Osteocyte (in vitro differentiated cells): ENCODE measurements at regions not wholly inside any gene's neighbourhood (a gene's known extent, or its start where the extent isn't known, plus 50 kb on each side); places are given as distances from the start of the nearest gene placed in this dataset.
"Not testable (repeated sequence)": the region's sequence is repeated elsewhere in the genome, so short reads cannot be mapped to it uniquely, and the experiment has no call there.

Experiments
- DNase-seq: peaks from one replicate; pipeline ENCODE4 v3.0.0; 2021; ENCODE audit warnings: mixed read lengths; ENCODE audit not compliant: unreplicated experiment; ENCODE audit errors: extremely low spot score
- H3K27ac Mint-ChIP-seq: one replicate; pipeline ENCODE4 v1.8.0; 2021; ENCODE audit warnings: mild to moderate bottlenecking, mixed read lengths; ENCODE audit not compliant: unreplicated experiment
- H3K27me3 Mint-ChIP-seq: one replicate; pipeline ENCODE4 v1.8.0; 2021; ENCODE audit warnings: mixed read lengths; ENCODE audit not compliant: unreplicated experiment
- H3K36me3 Mint-ChIP-seq: one replicate; pipeline ENCODE4 v1.8.0; 2021; ENCODE audit warnings: mixed read lengths; ENCODE audit not compliant: unreplicated experiment
- H3K4me1 Mint-ChIP-seq: one replicate; pipeline ENCODE4 v1.8.0; 2021; ENCODE audit warnings: mixed read lengths; ENCODE audit not compliant: unreplicated experiment
- H3K4me3 Mint-ChIP-seq: one replicate; pipeline ENCODE4 v1.8.0; 2021; ENCODE audit warnings: mild to moderate bottlenecking, moderate library complexity, mixed read lengths; ENCODE audit not compliant: unreplicated experiment
- H3K9me3 Mint-ChIP-seq: one replicate; pipeline ENCODE4 v1.8.0; 2021; ENCODE audit warnings: mixed read lengths; ENCODE audit not compliant: unreplicated experiment
- TF ChIP-seq, protein P1 (sequence below): fragments of 200-600 bp; sonication (generic); IDR thresholded peaks from 2 replicates; pipeline ENCODE4 v1.5.0; 2021; ENCODE audit warnings: antibody characterized with exemption, mild to moderate bottlenecking, moderate library complexity

DNA sequence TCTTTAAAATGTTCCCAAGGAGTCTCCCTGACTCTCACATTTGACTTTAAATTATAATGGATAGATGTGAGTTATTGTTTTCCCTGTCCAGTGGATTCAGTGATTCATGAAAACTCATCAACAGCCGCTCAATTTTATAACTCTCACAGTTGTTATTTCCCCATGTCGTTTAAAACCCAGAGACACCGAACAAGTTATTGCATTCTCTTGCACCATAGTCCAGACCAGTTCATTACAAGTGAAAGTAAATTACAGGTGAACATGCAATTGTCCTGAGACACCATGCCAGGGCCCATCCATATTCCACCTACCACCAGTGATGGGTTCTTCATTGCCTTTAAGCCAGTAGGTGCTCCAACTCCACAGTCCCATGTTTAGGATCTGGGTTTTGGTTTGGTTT is 85.7 kb upstream of the CMKLR1 start:
- H3K27ac Mint-ChIP-seq: no peak overlapping the region
- TF ChIP-seq, protein P1, sequence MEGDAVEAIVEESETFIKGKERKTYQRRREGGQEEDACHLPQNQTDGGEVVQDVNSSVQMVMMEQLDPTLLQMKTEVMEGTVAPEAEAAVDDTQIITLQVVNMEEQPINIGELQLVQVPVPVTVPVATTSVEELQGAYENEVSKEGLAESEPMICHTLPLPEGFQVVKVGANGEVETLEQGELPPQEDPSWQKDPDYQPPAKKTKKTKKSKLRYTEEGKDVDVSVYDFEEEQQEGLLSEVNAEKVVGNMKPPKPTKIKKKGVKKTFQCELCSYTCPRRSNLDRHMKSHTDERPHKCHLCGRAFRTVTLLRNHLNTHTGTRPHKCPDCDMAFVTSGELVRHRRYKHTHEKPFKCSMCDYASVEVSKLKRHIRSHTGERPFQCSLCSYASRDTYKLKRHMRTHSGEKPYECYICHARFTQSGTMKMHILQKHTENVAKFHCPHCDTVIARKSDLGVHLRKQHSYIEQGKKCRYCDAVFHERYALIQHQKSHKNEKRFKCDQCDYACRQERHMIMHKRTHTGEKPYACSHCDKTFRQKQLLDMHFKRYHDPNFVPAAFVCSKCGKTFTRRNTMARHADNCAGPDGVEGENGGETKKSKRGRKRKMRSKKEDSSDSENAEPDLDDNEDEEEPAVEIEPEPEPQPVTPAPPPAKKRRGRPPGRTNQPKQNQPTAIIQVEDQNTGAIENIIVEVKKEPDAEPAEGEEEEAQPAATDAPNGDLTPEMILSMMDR: no peak
- DNase-seq: no peak
- no peaks in the 10 kb centered on the region for H3K36me3 Mint-ChIP-seq
- H3K4me1 Mint-ChIP-seq: peaks cover 12% of the 10 kb centered on the region
- peaks cover 9% of the 10 kb centered on the region for H3K27me3 Mint-ChIP-seq
- H3K4me3 Mint-ChIP-seq: no peak overlapping the region
- peaks cover 6% of the 10 kb centered on the region for H3K9me3 Mint-ChIP-seq

DNA sequence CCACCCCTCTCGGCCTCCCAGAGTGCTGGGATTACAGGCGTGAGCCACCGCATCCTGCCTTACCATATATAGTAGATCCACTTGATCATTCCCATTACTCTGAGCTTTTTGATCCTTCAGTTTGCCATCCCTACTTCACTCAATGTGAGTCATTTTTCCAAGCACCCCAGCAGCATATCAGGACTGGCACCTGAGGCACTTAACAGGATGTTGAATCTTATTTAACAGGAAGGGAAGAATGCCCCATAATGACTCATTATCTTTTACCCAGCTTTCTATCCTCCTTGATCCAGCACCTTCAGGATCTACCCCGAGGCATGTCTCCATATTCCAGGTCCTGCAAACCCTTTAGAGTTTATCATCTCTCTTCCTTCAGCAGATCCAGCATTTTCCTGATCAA is 84.9 kb upstream of the CMKLR1 start:
- Mint-ChIP-seq H3K27ac (no peak overlapping the region), H3K36me3 (no peaks in the 10 kb centered on the region), H3K4me3 (no peak overlapping the region), H3K9me3 (peaks cover 6% of the 10 kb centered on the region), H3K27me3 (peaks cover 6% of the 10 kb centered on the region), H3K4me1 (peaks cover 15% of the 10 kb centered on the region)
- TF ChIP-seq, protein P1: no peak
- DNase-seq: no peak

DNA sequence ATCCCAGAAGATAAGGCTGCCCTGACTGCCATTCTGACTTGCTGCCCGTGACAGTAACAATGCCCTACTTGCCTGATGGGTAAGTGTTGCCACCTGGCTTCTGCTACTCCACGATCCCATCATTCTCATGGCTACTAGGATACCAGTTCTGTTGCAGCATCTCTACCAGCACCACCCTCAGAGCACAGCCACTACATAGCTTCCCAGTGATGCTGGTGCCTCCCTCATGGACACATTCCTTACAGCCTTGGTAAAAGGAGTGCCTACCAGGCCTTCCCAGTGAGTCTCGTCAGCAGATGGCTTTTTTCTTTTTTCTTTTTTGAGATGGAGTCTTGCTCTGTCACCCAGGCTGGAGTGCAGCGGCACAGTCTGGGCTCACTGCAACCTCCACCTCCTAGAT is 84.4 kb upstream of the CMKLR1 start:
- H3K4me3 Mint-ChIP-seq: no peak overlapping the region
- H3K36me3 Mint-ChIP-seq: no peaks in the 10 kb centered on the region
- H3K4me1 Mint-ChIP-seq: peaks cover 15% of the 10 kb centered on the region
- H3K9me3 Mint-ChIP-seq: peaks cover 6% of the 10 kb centered on the region
- TF ChIP-seq, protein P1: no peak
- no peak for DNase-seq
- no peak overlapping the region for H3K27ac Mint-ChIP-seq
- peaks cover 6% of the 10 kb centered on the region for H3K27me3 Mint-ChIP-seq

DNA sequence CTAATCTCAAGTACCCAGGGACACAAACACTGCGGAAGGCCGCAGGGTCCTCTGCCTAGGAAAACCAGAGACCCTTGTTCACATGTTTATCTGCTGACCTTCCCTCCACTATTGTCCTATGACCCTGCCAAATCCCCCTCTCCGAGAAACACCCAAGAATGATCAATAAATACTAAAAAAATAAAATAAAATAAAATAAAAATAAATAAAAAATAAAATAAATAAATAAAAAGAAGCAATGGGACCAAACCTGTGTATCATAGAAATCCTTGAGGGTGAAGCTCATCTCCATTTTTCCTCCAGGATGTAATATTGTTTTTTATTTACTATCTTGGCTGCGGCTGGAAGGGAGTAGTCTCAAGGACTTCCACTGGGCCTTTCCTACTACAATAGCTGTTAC is 82.0 kb upstream of the CMKLR1 start:
- H3K4me1 Mint-ChIP-seq: peaks cover 15% of the 10 kb centered on the region
- not testable (repeated sequence) for H3K4me3 Mint-ChIP-seq, H3K27ac Mint-ChIP-seq, H3K36me3 Mint-ChIP-seq, H3K27me3 Mint-ChIP-seq, H3K9me3 Mint-ChIP-seq, DNase-seq

- not testable (repeated sequence) for H3K9me3 Mint-ChIP-seq, H3K27ac Mint-ChIP-seq, H3K4me3 Mint-ChIP-seq, DNase-seq, H3K36me3 Mint-ChIP-seq, H3K27me3 Mint-ChIP-seq
- peaks cover 12% of the 10 kb centered on the region for H3K4me1 Mint-ChIP-seq
These were observed 81.3 kb upstream of the CMKLR1 start for GRCh38 chr12:108420421-108420820.

GRCh38 chr12:108419949-108420348 is 80.8 kb upstream of the CMKLR1 start:
- H3K27ac Mint-ChIP-seq: peak overlapping the region; percentile 44
- peaks cover 6% of the 10 kb centered on the region for H3K9me3 Mint-ChIP-seq
- TF ChIP-seq, protein P1: no peak
- DNase-seq: no peak
- no peak overlapping the region for H3K4me3 Mint-ChIP-seq
- no peaks in the 10 kb centered on the region for H3K27me3 Mint-ChIP-seq
- no peaks in the 10 kb centered on the region for H3K36me3 Mint-ChIP-seq
- peaks cover 8% of the 10 kb centered on the region for H3K4me1 Mint-ChIP-seq
